HG03571 (cell line): ENCODE measurements at regions not wholly inside any gene's neighbourhood (a gene's known extent, or its start where the extent isn't known, plus 50 kb on each side); places are given as distances from the start of the nearest gene placed in this dataset.

Experiments used
- ATAC-seq: cut with Tn5 transposase; IDR thresholded peaks from one replicate; pipeline ENCODE4 v1.9.1; 2021; ENCODE audit not compliant: unreplicated experiment

- no peak for ATAC-seq
These were observed 93.3 kb upstream of the TNRC6C start for GRCh38 chr17:77865112-77865611.

DNA sequence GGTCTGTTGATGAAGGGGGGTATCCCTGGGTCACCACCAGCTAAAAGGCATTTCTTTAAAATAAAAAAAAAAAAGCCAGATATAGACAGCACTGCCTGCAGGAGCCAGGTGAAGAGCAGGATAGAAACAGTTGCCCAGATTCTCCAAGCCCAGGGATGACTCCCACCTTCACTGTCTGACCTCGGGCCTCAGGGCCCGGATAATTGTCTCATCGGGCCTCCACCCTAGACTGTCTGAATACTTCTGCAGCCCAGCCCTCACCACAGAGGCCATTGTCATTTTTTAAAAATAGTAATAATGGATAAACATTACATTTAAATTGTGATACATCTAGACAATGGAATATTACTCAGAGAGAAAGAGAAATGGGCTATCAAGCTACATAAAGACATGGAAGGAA lies 92.8 kb upstream of the TNRC6C start:
- ATAC-seq: no peak

GRCh38 chr17:77867308-77867781 lies 91.2 kb upstream of the TNRC6C start:
- ATAC-seq: no peak

DNA sequence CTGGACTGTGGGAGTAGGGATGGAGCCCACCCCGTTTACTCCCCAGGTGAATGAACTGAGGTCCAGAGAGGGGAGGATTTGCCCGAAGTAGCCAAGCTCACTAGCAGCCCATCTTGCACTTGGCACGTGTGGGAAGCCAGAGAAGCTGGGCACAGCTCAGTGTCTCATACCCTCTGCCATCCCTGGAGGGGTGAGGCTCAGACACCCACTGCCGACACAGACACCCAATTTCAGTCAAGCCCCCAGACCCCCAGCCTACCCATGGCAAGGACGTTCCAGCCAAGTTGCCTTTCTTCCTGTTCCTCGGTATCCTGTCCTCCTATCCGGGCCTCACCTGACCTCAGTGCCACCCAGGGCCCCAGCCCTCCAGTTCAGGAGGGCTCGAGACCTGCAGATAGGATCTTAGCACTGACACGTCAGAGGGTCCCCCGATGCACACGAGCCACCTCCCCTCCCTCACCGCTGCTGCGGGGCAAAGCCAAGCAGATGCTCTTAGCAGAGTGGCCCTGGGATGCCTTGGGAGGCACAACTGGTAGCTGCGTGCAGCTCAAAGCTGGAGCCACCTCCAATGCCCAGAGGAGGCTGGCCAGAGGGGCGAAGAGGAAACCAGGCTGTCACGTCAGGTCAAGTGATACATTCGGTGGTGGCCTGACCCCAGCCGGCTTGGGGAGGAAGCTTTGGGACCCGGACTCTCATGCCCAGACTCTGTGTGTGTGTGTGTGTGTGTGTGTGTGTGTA lies 90.4 kb upstream of the TNRC6C start:
- no peak for ATAC-seq

GRCh38 chr17:77869041-77869599 lies 89.4 kb upstream of the TNRC6C start:
- ATAC-seq: no peak

DNA sequence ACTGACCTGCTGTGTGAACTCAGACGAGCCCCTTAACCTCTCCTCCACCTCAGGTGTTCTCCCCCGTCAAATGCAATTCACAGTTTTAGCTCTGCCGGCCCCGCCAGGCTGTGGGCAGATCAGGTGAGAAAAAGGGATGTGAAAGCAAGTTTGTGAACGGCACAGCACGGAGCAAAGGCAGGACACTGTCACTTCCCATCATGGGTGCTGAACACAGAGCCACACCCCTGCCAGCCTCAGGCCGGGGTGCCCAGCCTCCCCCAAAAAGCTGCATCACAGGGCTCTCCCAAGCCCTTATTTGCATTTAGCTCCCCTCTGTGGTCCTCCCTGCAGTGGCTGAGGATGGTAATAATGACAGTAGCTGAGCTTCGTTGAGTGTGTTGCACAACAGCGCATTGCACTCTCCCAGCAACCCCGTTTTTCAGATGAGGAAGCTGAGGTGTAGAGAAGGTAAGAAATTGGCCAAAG lies 88.8 kb upstream of the TNRC6C start:
- ATAC-seq: peak; percentile 84

GRCh38 chr17:77872199-77872598 lies 86.3 kb upstream of the TNRC6C start:
- ATAC-seq: no peak

DNA sequence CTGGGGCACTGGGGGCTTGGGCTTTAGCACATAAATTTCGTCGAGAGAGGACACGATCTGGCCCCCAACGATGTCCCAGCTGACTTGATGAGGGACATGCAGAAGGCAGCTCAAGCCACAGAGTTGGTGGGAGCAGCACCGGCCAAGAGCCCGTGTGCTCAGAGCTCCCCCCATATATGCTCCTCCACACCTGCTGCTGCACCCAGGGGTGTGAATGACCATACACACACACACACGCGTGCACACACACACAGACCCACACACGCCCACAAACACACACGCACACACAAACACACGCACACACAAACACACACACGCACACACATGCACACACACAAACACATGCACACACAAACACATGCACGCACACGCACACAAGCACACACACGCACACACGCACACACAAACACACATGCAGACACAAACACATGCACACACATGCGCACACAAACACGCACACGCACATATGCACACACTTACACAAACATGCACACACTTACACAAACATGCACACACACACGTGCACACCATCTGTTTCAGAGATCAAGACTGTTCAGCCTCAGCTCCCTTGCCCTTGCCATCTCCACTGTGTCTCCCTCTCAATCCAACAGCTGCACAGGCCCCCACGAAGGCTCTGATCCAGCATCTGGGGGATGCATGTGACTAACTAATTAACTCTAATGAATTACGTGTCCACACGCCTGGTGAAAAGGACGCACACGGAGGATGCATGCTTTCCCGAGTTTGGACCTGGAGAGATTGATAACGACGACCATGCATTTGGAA lies 85.6 kb upstream of the TNRC6C start:
- no peak for ATAC-seq

GRCh38 chr17:77873500-77874302 lies 84.8 kb upstream of the TNRC6C start:
- ATAC-seq: no peak

- ATAC-seq: no peak
These were observed 84.0 kb upstream of the TNRC6C start for GRCh38 chr17:77874303-77875050.

GRCh38 chr17:77875051-77875780 lies 83.3 kb upstream of the TNRC6C start:
- no peak for ATAC-seq

DNA sequence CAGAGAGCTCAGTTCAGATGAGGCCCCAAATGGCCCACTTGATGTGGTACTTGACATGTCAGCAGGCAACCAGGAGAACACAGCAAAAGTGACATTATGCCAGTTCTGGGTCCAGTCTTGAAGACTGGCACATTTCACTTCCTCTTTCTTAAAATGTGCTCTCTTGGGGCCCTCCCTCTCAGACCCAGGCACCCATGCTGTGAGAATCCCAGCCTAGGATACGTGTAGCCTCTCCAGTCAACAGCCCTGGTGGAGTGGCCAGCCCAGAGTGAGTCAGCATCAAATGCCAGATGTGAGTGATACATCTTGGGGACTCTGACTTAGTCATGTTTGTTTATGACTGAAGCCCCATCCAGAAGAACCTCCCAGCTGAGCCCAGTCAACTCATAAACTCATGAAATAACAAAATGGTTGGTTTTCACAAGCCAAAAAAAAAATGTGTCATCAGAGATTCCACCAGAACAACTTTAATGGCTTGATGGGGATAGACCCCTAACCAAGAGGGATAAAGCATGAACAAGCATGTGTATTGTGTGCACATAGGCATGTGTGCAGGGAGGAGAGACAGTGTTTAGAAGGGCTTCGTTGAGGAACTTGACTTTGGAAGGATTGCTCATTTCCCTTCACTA lies 82.5 kb upstream of the TNRC6C start:
- no peak for ATAC-seq

DNA sequence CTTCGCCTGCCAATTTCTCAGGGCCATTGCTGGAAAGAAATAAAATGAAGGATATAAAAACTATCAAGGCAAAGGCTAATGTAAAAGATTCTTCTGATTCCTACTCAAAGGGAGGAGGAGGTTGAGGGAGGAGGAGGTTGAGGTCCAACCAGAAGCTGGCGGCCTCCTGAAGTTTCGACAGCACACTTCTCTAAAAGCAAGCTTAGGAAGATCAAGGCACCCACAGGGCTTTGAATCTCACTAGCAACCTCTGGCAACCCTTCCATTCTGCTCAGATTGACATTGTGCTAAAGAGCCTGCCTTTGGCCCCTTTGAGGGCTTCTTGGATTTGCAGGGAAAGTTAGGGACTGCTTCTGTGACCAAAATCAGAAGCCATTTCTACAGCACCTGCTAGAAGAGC lies 81.5 kb upstream of the TNRC6C start:
- no peak for ATAC-seq

GRCh38 chr17:77877646-77878355 lies 80.7 kb upstream of the TNRC6C start:
- ATAC-seq: no peak

- no peak for ATAC-seq
These were observed 79.1 kb upstream of the TNRC6C start for GRCh38 chr17:77879226-77879895.

GRCh38 chr17:77879896-77880280 lies 78.6 kb upstream of the TNRC6C start:
- no peak for ATAC-seq

DNA sequence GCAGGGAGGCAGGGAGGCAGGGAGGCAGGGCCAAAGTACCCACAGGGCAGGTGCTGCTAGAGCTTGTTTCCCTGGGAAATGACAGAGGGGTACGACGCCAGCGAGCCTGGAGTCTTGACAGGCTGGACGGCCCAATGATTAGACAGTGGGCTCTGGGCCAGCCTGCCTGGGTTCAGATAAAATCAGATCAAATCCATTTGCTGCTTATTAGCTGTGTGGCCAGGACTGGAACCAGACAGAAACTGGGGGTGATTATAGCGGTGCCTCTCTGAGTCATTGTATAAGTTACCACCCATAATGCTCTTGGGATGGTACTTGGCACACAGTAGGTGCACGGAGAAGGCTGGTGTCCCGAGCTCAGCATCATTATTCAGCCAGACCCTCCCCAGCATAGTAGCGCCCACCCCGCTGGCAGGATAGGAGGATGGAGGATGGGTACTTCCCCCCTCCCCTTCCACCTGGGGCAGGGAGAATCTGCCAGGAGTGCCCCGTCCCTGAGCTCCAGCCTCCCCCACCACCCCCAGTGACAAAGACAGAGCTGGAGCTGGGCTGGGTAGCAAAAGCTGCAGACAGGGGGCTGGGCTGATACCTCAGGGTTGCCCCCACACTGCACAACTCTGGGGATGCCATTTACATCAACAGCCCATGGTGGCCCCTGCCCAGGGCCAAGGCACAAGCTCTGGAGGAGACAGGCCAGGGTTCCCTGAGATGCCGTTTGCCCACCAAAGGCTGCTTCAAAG lies 77.6 kb upstream of the TNRC6C start:
- ATAC-seq: peak; percentile 19
